Vagina (tissue), 2 donors: ENCODE measurements at regions not wholly inside any gene's neighbourhood (a gene's known extent, or its start where the extent isn't known, plus 50 kb on each side); places are given as distances from the start of the nearest gene placed in this dataset.
A peak's percentile ranks its signal among the peaks of the same experiment; 100 is the strongest.

ENCODE experiments used
- DNase-seq, 2 donors: peaks; one replicate each; pipeline ENCODE4 v3.0.0-alpha.2; 2017; ENCODE audit errors: extremely low spot score in 2 of 2
- H3K27ac ChIP-seq: fragments of 200-600 bp; sonication (generic); one replicate; pipeline ENCODE4 v1.5.1; 2019
- H3K27me3 ChIP-seq: fragments of 200-600 bp; sonication (generic); one replicate; pipeline ENCODE4 v1.5.1; 2019
- H3K36me3 ChIP-seq, 2 donors: fragments of 200-600 bp; sonication (generic); one replicate each; pipeline ENCODE4 v1.5.1; 2017 to 2019
- H3K4me1 ChIP-seq: fragments of 200-600 bp; sonication (generic); one replicate; pipeline ENCODE4 v1.5.1; 2019
- H3K4me3 ChIP-seq, 2 donors: fragments of 200-600 bp; sonication (generic); 1 replicate in 1 of 2; 2 replicates in 1 of 2; pipeline ENCODE4 v1.5.1; 2016 to 2019
- H3K9me3 ChIP-seq: fragments of 200-600 bp; sonication (generic); one replicate; pipeline ENCODE4 v1.5.1; 2019
- POLR2A ChIP-seq, 2 donors: fragments of 450-650 bp; IDR thresholded peaks; one replicate each; pipeline ENCODE4 v1.6.1; 2017; ENCODE audit warnings: antibody characterized with exemption in 2 of 2, mild to moderate bottlenecking in 2 of 2, moderate library complexity in 2 of 2
- POLR2AphosphoS5 ChIP-seq, 2 donors: sonication (generic); formaldehyde crosslinking; IDR thresholded peaks; one replicate each; pipeline ENCODE4 v1.9.0; 2017; ENCODE audit warnings: antibody characterized with exemption in 2 of 2, mild to moderate bottlenecking in 2 of 2, low read depth in 1 of 2; ENCODE audit not compliant: insufficient read depth in 1 of 2
- intact Hi-C: fragments of 100-400 bp; cut with DNase I; formaldehyde crosslinking; loops from one replicate; pipeline ENCODE4 v1.15.1; 2023
- TF ChIP-seq, protein P1 (sequence below), 3 experiments: fragments of 450-650 bp in 2 of 3; fragments of 200-600 bp in 1 of 3; sonication (generic) in 1 of 3; IDR thresholded peaks; one replicate each; pipeline ENCODE4 v1.5.1; 2017 to 2019; ENCODE audit warnings: antibody characterized with exemption in 3 of 3, mild to moderate bottlenecking in 2 of 3, moderate library complexity in 2 of 3

DNA sequence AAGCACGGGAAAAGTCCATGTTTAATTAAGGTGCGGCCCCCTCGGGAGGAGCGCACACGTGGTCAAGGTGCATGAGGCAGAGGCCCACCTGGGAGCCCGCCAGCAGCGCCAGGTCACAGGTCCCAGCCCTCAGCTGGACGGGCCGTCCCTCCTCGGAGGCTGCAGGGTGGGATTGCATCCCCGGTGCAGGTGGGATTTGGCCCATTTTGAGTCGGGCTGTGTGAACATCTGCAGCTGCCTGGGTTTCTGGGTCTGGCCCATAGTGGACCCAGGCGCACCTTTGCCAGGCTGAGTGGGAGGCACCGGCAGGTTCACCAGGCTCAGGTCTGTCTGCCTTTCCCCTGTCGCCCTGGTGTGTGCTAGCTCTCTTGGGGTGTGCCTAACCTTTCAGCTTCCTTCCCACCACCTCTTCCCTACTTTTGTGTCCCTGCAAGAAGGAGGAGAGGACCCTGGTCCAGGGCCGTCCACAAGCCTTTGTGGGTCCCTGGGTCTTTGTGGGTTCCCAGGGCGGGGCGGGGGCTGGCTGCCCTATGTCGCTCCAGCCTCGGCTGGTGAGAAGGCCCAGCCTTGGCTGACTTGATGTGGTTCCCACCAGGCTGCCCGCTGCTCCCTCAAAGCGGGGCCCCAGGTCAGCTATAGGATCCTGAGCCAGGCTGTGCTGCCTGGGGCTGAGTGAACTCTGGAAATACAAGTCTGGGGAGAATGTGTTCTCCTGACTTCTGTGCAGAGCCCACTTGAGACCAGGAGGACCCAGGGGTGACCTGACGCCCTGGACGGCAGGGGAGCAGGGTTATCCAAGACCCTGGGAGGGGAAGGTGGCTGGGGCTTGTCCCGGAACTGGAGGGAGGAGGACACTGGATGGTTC, 186.7 kb upstream of the SHH start:
- Histone ChIP-seq H3K4me3 (no peak overlapping the region), H3K36me3 (no peaks in the 10 kb centered on the region), H3K4me1 (peaks cover 6% of the 10 kb centered on the region), H3K27ac (no peak overlapping the region), H3K27me3 (no peaks in the 10 kb centered on the region), H3K9me3 (no peaks in the 10 kb centered on the region)
- intact Hi-C loops: no loop called here
- peak in 1 of 2 donors; percentile 92 for DNase-seq
- TF ChIP-seq, protein P1, sequence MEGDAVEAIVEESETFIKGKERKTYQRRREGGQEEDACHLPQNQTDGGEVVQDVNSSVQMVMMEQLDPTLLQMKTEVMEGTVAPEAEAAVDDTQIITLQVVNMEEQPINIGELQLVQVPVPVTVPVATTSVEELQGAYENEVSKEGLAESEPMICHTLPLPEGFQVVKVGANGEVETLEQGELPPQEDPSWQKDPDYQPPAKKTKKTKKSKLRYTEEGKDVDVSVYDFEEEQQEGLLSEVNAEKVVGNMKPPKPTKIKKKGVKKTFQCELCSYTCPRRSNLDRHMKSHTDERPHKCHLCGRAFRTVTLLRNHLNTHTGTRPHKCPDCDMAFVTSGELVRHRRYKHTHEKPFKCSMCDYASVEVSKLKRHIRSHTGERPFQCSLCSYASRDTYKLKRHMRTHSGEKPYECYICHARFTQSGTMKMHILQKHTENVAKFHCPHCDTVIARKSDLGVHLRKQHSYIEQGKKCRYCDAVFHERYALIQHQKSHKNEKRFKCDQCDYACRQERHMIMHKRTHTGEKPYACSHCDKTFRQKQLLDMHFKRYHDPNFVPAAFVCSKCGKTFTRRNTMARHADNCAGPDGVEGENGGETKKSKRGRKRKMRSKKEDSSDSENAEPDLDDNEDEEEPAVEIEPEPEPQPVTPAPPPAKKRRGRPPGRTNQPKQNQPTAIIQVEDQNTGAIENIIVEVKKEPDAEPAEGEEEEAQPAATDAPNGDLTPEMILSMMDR (IDR thresholded peaks at IDR 0.05): no peak
- TF ChIP-seq POLR2AphosphoS5 (IDR thresholded peaks at IDR 0.05; ENCODE audit: insufficient read depth in 1 of 2, low read depth in 1 of 2): no peak

DNA sequence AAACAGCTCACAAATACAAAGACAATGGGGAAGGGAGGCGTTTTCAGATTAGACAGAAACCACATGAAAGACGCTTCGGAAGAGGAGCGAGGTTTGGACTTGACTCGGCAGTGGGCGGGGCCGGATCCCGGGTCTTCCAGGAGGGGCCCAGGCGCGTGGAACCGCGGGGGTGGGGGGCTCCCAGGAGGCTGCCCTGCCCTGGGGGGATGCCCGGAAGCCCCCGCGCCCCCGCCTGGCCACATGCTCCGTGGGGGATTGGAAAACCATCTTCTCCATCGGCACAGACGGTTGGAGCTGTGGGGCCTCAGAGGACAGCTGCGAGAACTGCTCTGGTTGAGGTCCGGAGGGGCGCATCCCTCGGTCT, 186.0 kb upstream of the SHH start:
- TF ChIP-seq, protein P1 (IDR thresholded peaks at IDR 0.05): no peak
- TF ChIP-seq POLR2A (IDR thresholded peaks at IDR 0.05): no peak
- no peak for TF ChIP-seq POLR2AphosphoS5 (IDR thresholded peaks at IDR 0.05; ENCODE audit: insufficient read depth in 1 of 2, low read depth in 1 of 2)
- intact Hi-C loops: no loop called here
- no peak overlapping the region for H3K4me3 ChIP-seq
- no peaks in the 10 kb centered on the region for H3K9me3 ChIP-seq
- no peaks in the 10 kb centered on the region for H3K27me3 ChIP-seq
- H3K36me3 ChIP-seq: no peaks in the 10 kb centered on the region
- H3K4me1 ChIP-seq: peaks cover 6% of the 10 kb centered on the region
- DNase-seq: peak in 1 of 2 donors; percentile 72
- H3K27ac ChIP-seq: no peak overlapping the region

DNA sequence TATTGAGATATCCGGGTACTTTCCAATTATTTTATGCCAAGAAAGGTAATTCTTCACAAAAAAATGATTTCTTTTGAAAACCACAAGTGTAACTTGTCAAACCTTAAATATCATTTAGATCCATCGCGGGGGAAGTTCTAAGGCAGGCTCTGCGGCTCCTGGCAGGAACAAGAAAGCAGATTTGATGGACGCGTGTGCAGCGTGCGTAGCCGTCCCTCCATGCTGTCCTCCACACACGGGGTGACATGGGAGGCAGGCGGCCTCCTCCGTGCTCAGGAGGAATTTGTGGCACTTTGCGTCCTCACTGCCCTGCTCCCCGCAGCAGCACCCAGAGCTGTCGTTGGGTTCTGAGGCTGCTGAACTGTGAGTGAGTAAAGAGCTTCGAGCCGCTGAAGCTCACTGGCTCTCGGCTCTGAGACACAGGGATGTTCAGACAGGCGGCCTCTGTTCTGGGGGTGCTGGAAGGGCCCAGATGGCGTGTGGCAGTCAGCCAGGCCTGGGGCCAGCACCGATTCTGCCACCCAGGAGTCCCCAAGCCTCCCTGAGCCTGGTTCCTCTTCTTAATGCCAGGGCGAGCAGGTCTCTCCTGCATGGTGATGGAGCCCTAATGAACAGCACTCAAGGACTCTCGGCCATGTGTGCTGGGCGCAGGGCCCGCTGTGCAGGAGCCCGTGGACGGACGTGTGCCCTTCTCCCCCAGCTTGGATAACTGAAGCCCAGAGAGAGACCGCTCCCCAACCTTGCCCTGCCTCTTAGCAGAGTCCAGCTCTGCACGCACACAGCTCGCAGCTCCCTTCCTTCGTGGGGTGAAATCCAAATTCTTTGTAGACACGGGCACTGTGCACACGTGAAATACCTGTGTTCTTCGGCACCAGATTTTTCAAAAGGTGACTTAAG, 185.4 kb upstream of the SHH start:
- Histone ChIP-seq H3K27me3 (no peaks in the 10 kb centered on the region), H3K4me3 (no peak overlapping the region), H3K4me1 (peaks cover 6% of the 10 kb centered on the region), H3K36me3 (no peaks in the 10 kb centered on the region), H3K9me3 (no peaks in the 10 kb centered on the region), H3K27ac (no peak overlapping the region)
- intact Hi-C loops: no loop called here
- TF ChIP-seq POLR2A (IDR thresholded peaks at IDR 0.05): no peak
- TF ChIP-seq, protein P1 (IDR thresholded peaks at IDR 0.05): no peak
- peak in 1 of 2 donors; percentile 79 for DNase-seq

DNA sequence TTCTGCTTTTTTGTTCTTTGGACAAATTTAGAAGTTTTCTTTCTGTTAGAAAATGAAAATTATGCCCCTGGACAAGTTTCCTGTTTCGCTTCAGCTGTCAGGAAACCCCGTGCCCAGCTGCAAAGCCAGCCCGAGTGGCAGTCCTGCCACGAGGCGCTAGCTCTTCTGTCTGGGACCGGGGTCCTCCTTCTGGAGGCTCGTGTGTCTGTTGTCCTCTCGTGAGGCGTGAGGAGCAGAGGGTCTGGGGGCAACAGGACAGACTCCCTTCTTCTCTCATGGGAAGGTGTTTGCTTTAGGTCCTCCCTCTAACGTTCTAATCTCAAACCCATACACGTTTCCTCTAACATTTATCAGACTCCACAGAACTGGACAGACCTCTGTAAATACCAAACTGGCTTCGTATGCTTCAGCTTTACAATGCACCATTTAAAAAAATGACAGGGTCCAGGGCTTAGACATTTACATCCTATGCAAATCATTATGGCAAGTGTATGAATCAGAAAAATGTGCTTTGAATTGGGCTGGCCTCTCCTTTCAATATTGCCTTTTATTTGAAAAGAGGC, 184.5 kb upstream of the SHH start:
- no peak for DNase-seq
- Histone ChIP-seq H3K4me1 (peaks cover 6% of the 10 kb centered on the region), H3K4me3 (no peak overlapping the region), H3K36me3 (no peaks in the 10 kb centered on the region), H3K27me3 (no peaks in the 10 kb centered on the region), H3K9me3 (no peaks in the 10 kb centered on the region), H3K27ac (no peak overlapping the region)
- TF ChIP-seq POLR2AphosphoS5 (IDR thresholded peaks at IDR 0.05; ENCODE audit: insufficient read depth in 1 of 2, low read depth in 1 of 2) (no peak), POLR2A (IDR thresholded peaks at IDR 0.05) (no peak)
- TF ChIP-seq, protein P1 (IDR thresholded peaks at IDR 0.05): no peak
- intact Hi-C loops: no loop called here
